IMR-90 (cell line): ENCODE measurements at regions not wholly inside any gene's neighbourhood (a gene's known extent, or its start where the extent isn't known, plus 50 kb on each side); places are given as distances from the start of the nearest gene placed in this dataset.

Source experiments
- ATAC-seq: fragments of 200-7000 bp; cut with Tn5 transposase; 2 replicates; pipeline ENCODE4 v1.9.1; 2020; ENCODE audit warnings: low read depth, mild to moderate bottlenecking, moderate library complexity
- BruUV-seq: library from RNA; stranded (reverse); fragments of 400-500 nt; replicated peaks from 2 replicates; lab custom pipeline; 2021; lab: Mats Ljungman, UMichigan
- CTCF ChIA-PET: fragments of 300-600 bp; formaldehyde crosslinking; extraction: SDS; loops from one replicate; lab custom pipeline; 2021; ENCODE audit warnings: antibody characterized with exemption; lab: Yijun Ruan, JAX
- POLR2A ChIA-PET: fragments of 300-600 bp; sonication (Branson Sonifier 250); formaldehyde crosslinking; loops from one replicate; lab custom pipeline; 2022; ENCODE audit warnings: antibody characterized with exemption; ENCODE audit not compliant: unreplicated experiment; lab: Charles Lee
- DNase-seq: peaks from one replicate; pipeline ENCODE4 v3.0.0; 2013
- H2AFZ ChIP-seq: replicated peaks from 2 replicates; pipeline ENCODE3; 2013; ENCODE audit warnings: low read length, mild to moderate bottlenecking; ENCODE audit not compliant: poor library complexity
- H2AK5ac ChIP-seq: 2 replicates; pipeline ENCODE4 v1.6.1; 2013; ENCODE audit warnings: low read depth, low read length, inconsistent platforms
- H2AK9ac ChIP-seq: replicated peaks from 2 replicates; pipeline ENCODE3; 2013; ENCODE audit warnings: mild to moderate bottlenecking, low read depth, low read length, moderate library complexity; ENCODE audit not compliant: poor library complexity
- H2BK120ac ChIP-seq: 2 replicates; pipeline ENCODE4 v1.6.1; 2013; ENCODE audit warnings: low read depth, low read length, inconsistent platforms
- H2BK15ac ChIP-seq: 3 replicates; pipeline ENCODE4 v1.6.1; 2013; ENCODE audit warnings: low read depth, low read length, inconsistent platforms
- H2BK20ac ChIP-seq: 2 replicates; pipeline ENCODE4 v1.6.1; 2013; ENCODE audit warnings: low read depth, mild to moderate bottlenecking, inconsistent platforms, low read length, moderate library complexity
- H2BK5ac ChIP-seq: 2 replicates; pipeline ENCODE4 v1.6.1; 2013; ENCODE audit warnings: mild to moderate bottlenecking, low read depth, low read length, inconsistent platforms; ENCODE audit not compliant: poor library complexity, severe bottlenecking
- H3K14ac ChIP-seq: replicated peaks from 2 replicates; pipeline ENCODE4 v1.6.1; 2013; ENCODE audit warnings: low read depth, low read length, inconsistent platforms
- H3K18ac ChIP-seq: 2 replicates; pipeline ENCODE4 v1.6.1; 2013; ENCODE audit warnings: low read depth, low read length, control low read depth
- H3K23ac ChIP-seq: 2 replicates; pipeline ENCODE4 v1.6.1; 2013; ENCODE audit warnings: low read depth, low read length, inconsistent platforms
- H3K27ac ChIP-seq: 2 replicates; pipeline ENCODE4 v1.5.1; 2013; ENCODE audit warnings: mild to moderate bottlenecking, control low read depth, low read length; ENCODE audit not compliant: insufficient read depth
- H3K27me3 ChIP-seq: 2 replicates; pipeline ENCODE4 v1.6.1; 2013; ENCODE audit warnings: low read length; ENCODE audit not compliant: control insufficient read depth, insufficient read depth
- H3K36me3 ChIP-seq: 2 replicates; pipeline ENCODE4 v1.6.1; 2013; ENCODE audit warnings: low read length, mixed read lengths; ENCODE audit not compliant: control insufficient read depth, insufficient read depth
- H3K4ac ChIP-seq: 2 replicates; pipeline ENCODE4 v1.6.1; 2013; ENCODE audit warnings: low read depth, low read length, inconsistent platforms
- H3K4me1 ChIP-seq: 2 replicates; pipeline ENCODE4 v1.6.1; 2013; ENCODE audit warnings: low read length, mixed read lengths; ENCODE audit not compliant: control insufficient read depth, insufficient read depth
- H3K4me2 ChIP-seq: 2 replicates; pipeline ENCODE4 v1.6.1; 2013; ENCODE audit warnings: low read depth, mild to moderate bottlenecking, control low read depth, low read length, moderate library complexity
- H3K4me3 ChIP-seq: 2 replicates; pipeline ENCODE4 v1.5.1; 2013; ENCODE audit warnings: low read depth, mild to moderate bottlenecking, control low read depth, low read length, moderate library complexity; ENCODE audit not compliant: insufficient read depth
- H3K56ac ChIP-seq: 2 replicates; pipeline ENCODE4 v1.6.1; 2013; ENCODE audit warnings: low read length, inconsistent platforms; ENCODE audit not compliant: insufficient read depth; ENCODE audit errors: extremely low read depth
- H3K79me1 ChIP-seq, 2 experiments: 2 replicates each; pipeline ENCODE4 v1.6.1; 2013; ENCODE audit warnings: low read length in 2 of 2, inconsistent platforms in 1 of 2, low read depth in 1 of 2
- H3K9ac ChIP-seq: 2 replicates; pipeline ENCODE4 v1.6.1; 2013; ENCODE audit warnings: low read depth, low read length, control low read depth
- H3K9me1 ChIP-seq: 2 replicates; pipeline ENCODE4 v1.6.1; 2013; ENCODE audit warnings: low read length, inconsistent platforms; ENCODE audit not compliant: insufficient read depth
- H3K9me3 ChIP-seq: 2 replicates; pipeline ENCODE4 v1.6.1; 2013; ENCODE audit warnings: low read length; ENCODE audit not compliant: control insufficient read depth, insufficient read depth
- H4K20me1 ChIP-seq: 2 replicates; pipeline ENCODE4 v1.6.1; 2013; ENCODE audit warnings: low read length, inconsistent platforms; ENCODE audit not compliant: insufficient read depth
- H4K5ac ChIP-seq: 2 replicates; pipeline ENCODE4 v1.6.1; 2013; ENCODE audit warnings: mild to moderate bottlenecking, low read depth, low read length, control low read depth
- H4K8ac ChIP-seq, 2 experiments: 2 replicates each; pipeline ENCODE4 v1.6.1; 2013; ENCODE audit warnings: low read depth in 2 of 2, low read length in 2 of 2, control low read depth in 1 of 2, inconsistent platforms in 1 of 2
- H4K91ac ChIP-seq: 2 replicates; pipeline ENCODE4 v1.6.1; 2013; ENCODE audit warnings: low read depth, low read length, inconsistent platforms; ENCODE audit not compliant: insufficient read depth
- BHLHE40 ChIP-seq: fragments of 150-350 bp; IDR thresholded peaks from 2 replicates; pipeline ENCODE4 v1.6.1; 2016; ENCODE audit warnings: mild to moderate bottlenecking, low read depth, low read length
- FOS ChIP-seq: fragments of 150-350 bp; IDR thresholded peaks from 2 replicates; pipeline ENCODE4 v1.6.1; 2016; ENCODE audit warnings: low read depth, low read length
- MAFK ChIP-seq: IDR thresholded peaks from 2 replicates; pipeline ENCODE4 v1.6.1; 2012; ENCODE audit warnings: low read depth, low read length, improper control_type of control experiment
- MAZ ChIP-seq: IDR thresholded peaks from 2 replicates; pipeline ENCODE4 v1.6.1; 2012; ENCODE audit warnings: low read depth, mild to moderate bottlenecking, low read length, improper control_type of control experiment, moderate library complexity, borderline replicate concordance
- NFE2L2 ChIP-seq: fragments of 150-350 bp; IDR thresholded peaks from 2 replicates; pipeline ENCODE4 v1.6.1; 2016; ENCODE audit warnings: low read depth, mild to moderate bottlenecking, low read length
- POLR2A ChIP-seq: IDR thresholded peaks from 2 replicates; pipeline ENCODE4 v1.6.1; 2012; ENCODE audit warnings: mild to moderate bottlenecking, low read depth, low read length
- RAD21 ChIP-seq: IDR thresholded peaks from 2 replicates; pipeline ENCODE4 v1.6.1; 2012; ENCODE audit warnings: low read length, improper control_type of control experiment
- RFX5 ChIP-seq: IDR thresholded peaks from 2 replicates; pipeline ENCODE4 v1.8.0; 2012; ENCODE audit warnings: low read depth, mild to moderate bottlenecking, low read length, moderate library complexity
- WGBS, 2 experiments: methylation state at CpG; one replicate each; pipeline versions ENCODE4 v1.1.5 to v1.1.7; 2013; ENCODE audit warnings: missing lambda C conversion rate in 2 of 2; ENCODE audit not compliant: insufficient read length in 1 of 2; ENCODE audit errors: extremely low coverage in 2 of 2; 5-methylcytosine and 5-hydroxymethylcytosine counted together
- dilution Hi-C: fragments of 300-500 bp; cut with HindIII; formaldehyde crosslinking; loops from one replicate; pipeline ENCODE4 v1.14.3; 2018; ENCODE audit warnings: low sequenced_read_pairs; ENCODE audit not compliant: unreplicated experiment
- in situ Hi-C: fragments of 300-500 bp; cut with MboI; formaldehyde crosslinking; loops from 3 replicates; pipeline ENCODE4 v1.14.3; 2019; ENCODE audit warnings: low sequenced_read_pairs, inconsistent platforms, mixed read lengths
- intact Hi-C: fragments of 100-400 bp; cut with micrococcal nuclease; formaldehyde crosslinking; loops from 2 replicates; pipeline ENCODE4 v1.10.0; 2022
- TF ChIP-seq, protein P1 (sequence below): fragments of 150-350 bp; IDR thresholded peaks from 2 replicates; pipeline ENCODE4 v1.6.1; 2016; ENCODE audit warnings: low read depth, mild to moderate bottlenecking, low read length, moderate library complexity, borderline replicate concordance
- TF ChIP-seq, protein P2 (sequence below): fragments of 150-350 bp; IDR thresholded peaks from 2 replicates; pipeline ENCODE4 v1.6.1; 2017; ENCODE audit warnings: mild to moderate bottlenecking, antibody characterized with exemption, low read length, low read depth

GRCh38 chr6:106906232-106906631 is 68.3 kb downstream of the CD24 start:
- Histone ChIP-seq H2BK15ac (no peak overlapping the region), H4K5ac (no peak overlapping the region), H3K79me1 (no peaks in the 10 kb centered on the region), H4K8ac (no peak overlapping the region), H2BK120ac (no peak overlapping the region), H2AK9ac (no peak overlapping the region), H3K36me3 (no peaks in the 10 kb centered on the region), H3K4ac (no peak overlapping the region), H3K4me2 (no peak overlapping the region), H3K9ac (no peak overlapping the region), H3K9me1 (no peaks in the 10 kb centered on the region), H3K56ac (no peak overlapping the region), H3K27me3 (no peaks in the 10 kb centered on the region; the same call in 1 of the 2 replicates), H3K4me1 (no peaks in the 10 kb centered on the region), H4K91ac (no peak overlapping the region), H3K23ac (no peak overlapping the region), H3K14ac (no peak overlapping the region), H3K9me3 (no peaks in the 10 kb centered on the region), H2AFZ (no peak overlapping the region), H3K27ac (no peak overlapping the region), H2BK20ac (no peak overlapping the region), H4K20me1 (no peaks in the 10 kb centered on the region), H2BK5ac (no peak overlapping the region), H3K18ac (no peak overlapping the region), H3K4me3 (no peak overlapping the region), H2AK5ac (no peak overlapping the region)
- ATAC-seq (no peak), DNase-seq (no peak)
- CTCF ChIA-PET, result no interaction called here
- intact Hi-C loops (no loop called here), in situ Hi-C loops (no loop called here), dilution Hi-C loops (no loop called here)
- 17% methylated on average over 1 of the region's 6 CpGs; no CpG with 5 or more reads in 1 of the 2 experiments for WGBS, 2 experiments
- no peak for TF ChIP-seq RAD21
- no peak for TF ChIP-seq MAZ
- TF ChIP-seq RFX5, result no peak
- no peak for TF ChIP-seq MAFK
- TF ChIP-seq, protein P1, sequence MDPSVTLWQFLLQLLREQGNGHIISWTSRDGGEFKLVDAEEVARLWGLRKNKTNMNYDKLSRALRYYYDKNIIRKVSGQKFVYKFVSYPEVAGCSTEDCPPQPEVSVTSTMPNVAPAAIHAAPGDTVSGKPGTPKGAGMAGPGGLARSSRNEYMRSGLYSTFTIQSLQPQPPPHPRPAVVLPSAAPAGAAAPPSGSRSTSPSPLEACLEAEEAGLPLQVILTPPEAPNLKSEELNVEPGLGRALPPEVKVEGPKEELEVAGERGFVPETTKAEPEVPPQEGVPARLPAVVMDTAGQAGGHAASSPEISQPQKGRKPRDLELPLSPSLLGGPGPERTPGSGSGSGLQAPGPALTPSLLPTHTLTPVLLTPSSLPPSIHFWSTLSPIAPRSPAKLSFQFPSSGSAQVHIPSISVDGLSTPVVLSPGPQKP, result no peak
- TF ChIP-seq FOS, result no peak
- no peak for TF ChIP-seq NFE2L2
- TF ChIP-seq BHLHE40, result no peak
- TF ChIP-seq POLR2A, result no peak
- TF ChIP-seq, protein P2, sequence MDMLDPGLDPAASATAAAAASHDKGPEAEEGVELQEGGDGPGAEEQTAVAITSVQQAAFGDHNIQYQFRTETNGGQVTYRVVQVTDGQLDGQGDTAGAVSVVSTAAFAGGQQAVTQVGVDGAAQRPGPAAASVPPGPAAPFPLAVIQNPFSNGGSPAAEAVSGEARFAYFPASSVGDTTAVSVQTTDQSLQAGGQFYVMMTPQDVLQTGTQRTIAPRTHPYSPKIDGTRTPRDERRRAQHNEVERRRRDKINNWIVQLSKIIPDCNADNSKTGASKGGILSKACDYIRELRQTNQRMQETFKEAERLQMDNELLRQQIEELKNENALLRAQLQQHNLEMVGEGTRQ, result no peak
- POLR2A ChIA-PET, result no interaction called here
- BruUV-seq, result no TSS peak
